GM13976 (cell line): ENCODE measurements at regions not wholly inside any gene's neighbourhood (a gene's known extent, or its start where the extent isn't known, plus 50 kb on each side); places are given as distances from the start of the nearest gene placed in this dataset.
A peak's percentile ranks its signal among the peaks of the same experiment; 100 is the strongest.

ENCODE experiments used
- DNase-seq: peaks from one replicate; pipeline ENCODE4 v3.0.0; 2012; ENCODE audit warnings: low spot score
- CTCF ChIP-seq: IDR thresholded peaks from 2 replicates; pipeline ENCODE4 v1.5.1; 2012; ENCODE audit warnings: borderline replicate concordance, mild to moderate bottlenecking; ENCODE audit not compliant: insufficient read depth; ENCODE audit errors: extremely low read depth, missing control alignments, control extremely low read depth
- in situ Hi-C: fragments of 300-500 bp; cut with MboI; formaldehyde crosslinking; loops from one replicate; pipeline ENCODE4 v1.12.0; 2022; ENCODE audit warnings: low sequenced_read_pairs, mixed read lengths, inconsistent platforms; ENCODE audit not compliant: unreplicated experiment

DNA sequence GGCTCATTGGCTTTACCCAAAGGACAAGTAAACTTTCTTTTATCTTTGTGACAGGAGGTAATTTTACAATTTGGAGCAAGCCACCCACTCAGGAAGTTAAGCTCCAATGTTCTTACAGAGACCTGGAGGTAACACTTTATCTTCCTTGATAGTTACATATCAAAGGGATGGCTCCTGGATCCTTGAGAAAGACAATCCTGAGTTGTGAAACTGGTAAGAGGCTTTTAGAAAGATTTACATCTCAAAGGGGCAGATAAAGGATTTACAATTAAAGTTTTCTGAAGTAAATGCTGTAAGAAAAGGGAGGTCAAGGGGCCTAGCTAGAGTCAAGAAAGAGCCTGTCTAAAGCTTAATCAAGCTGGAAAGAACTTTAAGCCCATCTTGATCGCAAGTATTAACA lies 124.4 kb upstream of the ZNF804B start:
- in situ Hi-C loops, result no loop called here
- TF ChIP-seq CTCF, result no peak
- no peak for DNase-seq

GRCh38 chr7:88629559-88629958 lies 129.9 kb upstream of the ZNF804B start:
- in situ Hi-C loops, result no loop called here
- no peak for TF ChIP-seq CTCF
- DNase-seq, result no peak

DNA sequence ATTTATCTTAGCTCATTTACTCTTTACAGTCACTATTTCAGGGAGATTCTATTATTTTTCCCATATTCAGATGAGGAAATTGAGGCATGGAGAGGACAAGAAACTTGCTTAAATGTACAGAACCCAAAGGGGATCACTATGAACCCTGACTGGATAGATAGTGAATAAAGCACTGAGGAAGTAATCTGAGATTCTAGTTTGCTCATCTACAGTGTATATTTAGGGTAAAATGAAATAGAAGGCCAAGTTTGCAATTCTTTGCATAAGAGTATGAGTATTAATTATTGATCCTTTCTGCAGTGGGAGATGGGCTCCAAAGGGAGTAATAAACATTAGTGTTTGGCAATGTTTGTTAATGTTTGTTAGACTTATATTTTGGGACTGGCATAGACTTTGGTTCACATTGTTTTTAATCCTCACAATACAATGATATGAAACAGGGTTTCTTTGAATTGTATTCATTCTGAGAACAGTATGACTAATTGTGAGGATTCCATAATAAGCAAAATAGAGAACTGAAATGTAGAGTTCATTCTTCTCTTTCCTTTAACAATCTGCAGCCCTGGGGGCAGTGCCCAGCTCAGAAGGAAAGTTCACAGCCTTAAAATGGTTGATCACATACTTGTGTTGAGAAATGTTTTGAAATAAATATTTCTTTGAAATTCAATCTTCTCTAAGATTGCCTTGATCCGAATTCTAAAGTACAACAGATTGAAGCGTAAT lies 131.0 kb upstream of the ZNF804B start:
- in situ Hi-C loops, result no loop called here
- DNase-seq, result peak; percentile 41

DNA sequence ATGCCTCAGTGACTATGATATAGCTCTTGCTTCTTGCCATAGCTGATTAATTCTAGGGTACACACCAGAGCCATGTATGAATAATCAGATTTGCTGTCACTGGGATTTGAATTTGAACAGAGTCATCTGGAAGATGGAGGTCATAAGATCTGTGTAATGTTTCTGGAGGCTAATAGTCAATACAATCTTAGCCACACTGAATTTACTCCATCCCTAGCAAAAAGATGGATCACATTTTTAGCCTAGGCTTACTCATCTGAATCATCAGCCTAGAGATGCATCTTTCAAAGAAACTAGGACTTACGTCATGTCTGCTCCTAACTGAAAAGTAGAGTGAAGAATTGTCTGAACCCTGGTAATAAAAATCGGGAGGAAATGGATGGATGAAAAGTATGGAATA lies 142.3 kb upstream of the ZNF804B start:
- TF ChIP-seq CTCF, result no peak
- in situ Hi-C loops, result no loop called here
- DNase-seq, result no peak

More for the DNA sequence above, 131.0 kb upstream of the ZNF804B start:
- no peak for TF ChIP-seq CTCF

- in situ Hi-C loops, result no loop called here
- DNase-seq, result no peak
- no peak for TF ChIP-seq CTCF
These were observed 144.2 kb upstream of the ZNF804B start for GRCh38 chr7:88615336-88615735.

- no peak for DNase-seq
- in situ Hi-C loops, result no loop called here
- no peak for TF ChIP-seq CTCF
These were observed 144.8 kb upstream of the ZNF804B start for GRCh38 chr7:88614736-88615135.

- in situ Hi-C loops, result no loop called here
- no peak for DNase-seq
- TF ChIP-seq CTCF, result no peak
These were observed 148.6 kb upstream of the ZNF804B start for GRCh38 chr7:88610942-88611341.
